ENCODE measurements at regions not wholly inside any gene's neighbourhood (a gene's known extent, or its start where the extent isn't known, plus 50 kb on each side); places are given as distances from the start of the nearest gene placed in this dataset.
"Not testable (repeated sequence)": the region's sequence is repeated elsewhere in the genome, so short reads cannot be mapped to it uniquely, and the experiment has no call there.

DNA sequence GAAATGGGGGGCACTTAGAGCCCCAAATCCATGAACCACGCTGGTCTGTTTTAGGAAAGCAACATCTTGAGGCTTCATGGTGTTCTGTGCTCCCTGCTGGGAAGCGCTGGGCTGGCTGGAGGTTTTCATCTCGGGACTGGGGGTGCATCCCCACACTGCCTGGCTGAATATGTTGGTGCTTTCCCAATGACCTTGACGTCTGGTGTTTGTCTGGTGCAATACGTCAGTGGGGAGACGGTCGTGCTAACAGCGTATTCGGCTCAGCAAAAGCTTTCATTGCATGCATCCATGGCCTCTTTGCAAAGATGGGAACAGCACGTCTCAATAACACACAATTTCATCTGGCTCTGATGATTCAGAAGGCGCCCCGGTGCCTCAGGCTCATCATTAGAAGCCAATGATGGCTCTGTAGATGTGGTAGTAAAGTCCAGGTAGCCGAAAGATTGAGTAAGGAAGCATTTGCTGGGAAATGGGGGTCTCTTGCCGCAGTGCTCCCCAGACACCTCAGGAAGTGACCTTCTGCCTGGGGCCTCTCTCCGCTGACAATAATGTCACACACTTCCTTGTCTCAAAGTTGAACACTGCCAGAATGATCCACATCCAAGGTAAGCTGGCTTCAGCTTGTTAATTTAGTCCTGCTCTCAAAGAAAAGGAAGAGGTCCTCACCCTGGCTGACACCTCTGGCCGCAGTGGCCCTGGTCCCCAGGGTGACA, 97.7 kb downstream of the ING1 start:
- no peak for DNase-seq (ENCODE audit: low read depth)

DNA sequence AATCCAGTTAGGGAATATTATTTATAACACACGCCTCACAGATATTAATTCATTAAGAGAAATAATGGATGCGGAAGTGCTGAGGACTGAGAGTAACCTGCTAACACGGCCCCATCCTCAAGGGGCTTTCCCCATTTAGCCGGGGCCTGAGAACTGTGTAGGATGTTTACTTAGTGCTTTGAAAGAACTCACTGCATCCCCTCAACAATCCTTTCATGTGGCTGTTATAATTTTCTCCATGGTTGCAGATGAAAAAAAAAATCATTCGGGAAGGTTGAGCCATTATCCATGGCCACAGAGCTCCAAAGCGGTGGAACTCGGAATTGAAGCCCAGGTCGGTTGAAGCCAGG, 98.2 kb downstream of the ING1 start:
- no peak for DNase-seq (ENCODE audit: low read depth)

DNA sequence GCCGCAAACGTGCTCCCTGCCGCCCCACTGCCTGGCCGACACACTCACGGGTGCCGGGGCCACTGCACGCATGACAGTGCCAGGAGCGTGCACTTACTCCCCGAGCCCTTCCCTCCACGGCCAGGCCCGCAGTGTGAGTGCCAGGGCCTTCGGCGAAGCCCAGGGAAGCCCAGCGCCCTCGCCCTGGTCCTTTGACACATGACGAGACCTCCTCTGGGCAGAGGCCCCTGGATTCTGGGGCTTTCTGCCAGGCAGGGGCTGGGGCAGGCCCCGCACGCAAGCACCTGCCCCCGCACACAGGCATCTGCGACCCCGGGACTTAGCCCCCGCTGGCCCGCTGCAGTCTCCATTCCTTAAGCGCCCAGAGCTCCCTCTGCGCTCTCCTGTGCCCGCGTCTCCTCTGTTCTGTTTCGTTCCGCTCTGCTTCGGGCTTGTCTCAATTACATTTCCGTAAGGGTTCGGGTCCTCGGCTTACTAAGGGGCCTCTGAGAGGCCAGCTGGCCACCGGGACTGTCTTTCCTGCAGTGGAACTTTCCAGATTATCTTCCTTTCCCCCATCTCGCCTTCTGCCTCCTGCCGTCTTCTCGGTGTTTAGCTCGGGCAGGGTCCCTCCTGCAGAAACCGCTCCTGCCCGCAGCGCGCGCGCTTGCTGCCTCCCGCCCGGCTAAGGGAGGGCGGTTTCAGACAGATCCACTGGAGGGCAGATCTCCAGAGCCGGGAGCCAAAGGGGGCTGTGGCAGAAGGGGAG, 98.8 kb downstream of the ING1 start:
- DNase-seq (ENCODE audit: low read depth) = no peak

DNA sequence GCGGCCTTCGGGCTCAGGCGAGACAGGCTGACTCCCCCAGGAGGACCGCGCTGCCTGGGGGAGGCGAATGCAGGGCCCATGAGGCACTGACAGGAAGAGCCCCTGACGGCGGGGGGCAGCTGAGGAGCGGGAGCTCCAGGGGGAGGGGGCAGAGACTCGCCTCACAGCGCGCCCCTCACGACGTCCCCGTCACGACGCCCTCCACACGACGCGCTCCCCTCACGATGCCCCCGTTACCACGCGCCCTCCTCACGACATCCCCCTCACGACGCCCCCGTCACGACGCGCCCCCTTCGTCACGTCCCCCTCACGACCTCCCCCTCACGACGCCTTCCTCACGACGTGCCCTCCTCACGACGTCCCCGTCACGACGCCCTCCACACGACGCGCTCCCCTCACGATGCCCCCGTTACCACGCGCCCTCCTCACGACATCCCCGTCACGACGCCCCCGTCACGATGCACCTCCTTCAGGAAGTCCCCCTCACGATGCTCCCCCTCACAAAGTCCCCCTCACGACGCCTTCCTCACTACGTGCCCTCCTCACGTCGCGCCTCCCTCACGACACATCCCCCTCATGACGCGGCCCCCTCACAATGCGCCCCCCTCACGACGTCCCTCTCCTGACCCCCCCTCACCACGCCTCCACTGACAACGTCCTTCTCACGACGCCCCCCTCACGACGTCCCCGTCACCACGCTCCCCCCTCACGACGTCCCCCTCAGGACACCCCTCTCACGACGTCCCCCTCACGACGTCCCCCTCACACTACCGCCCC, 99.6 kb downstream of the ING1 start:
- DNase-seq (ENCODE audit: low read depth) = no peak

DNA sequence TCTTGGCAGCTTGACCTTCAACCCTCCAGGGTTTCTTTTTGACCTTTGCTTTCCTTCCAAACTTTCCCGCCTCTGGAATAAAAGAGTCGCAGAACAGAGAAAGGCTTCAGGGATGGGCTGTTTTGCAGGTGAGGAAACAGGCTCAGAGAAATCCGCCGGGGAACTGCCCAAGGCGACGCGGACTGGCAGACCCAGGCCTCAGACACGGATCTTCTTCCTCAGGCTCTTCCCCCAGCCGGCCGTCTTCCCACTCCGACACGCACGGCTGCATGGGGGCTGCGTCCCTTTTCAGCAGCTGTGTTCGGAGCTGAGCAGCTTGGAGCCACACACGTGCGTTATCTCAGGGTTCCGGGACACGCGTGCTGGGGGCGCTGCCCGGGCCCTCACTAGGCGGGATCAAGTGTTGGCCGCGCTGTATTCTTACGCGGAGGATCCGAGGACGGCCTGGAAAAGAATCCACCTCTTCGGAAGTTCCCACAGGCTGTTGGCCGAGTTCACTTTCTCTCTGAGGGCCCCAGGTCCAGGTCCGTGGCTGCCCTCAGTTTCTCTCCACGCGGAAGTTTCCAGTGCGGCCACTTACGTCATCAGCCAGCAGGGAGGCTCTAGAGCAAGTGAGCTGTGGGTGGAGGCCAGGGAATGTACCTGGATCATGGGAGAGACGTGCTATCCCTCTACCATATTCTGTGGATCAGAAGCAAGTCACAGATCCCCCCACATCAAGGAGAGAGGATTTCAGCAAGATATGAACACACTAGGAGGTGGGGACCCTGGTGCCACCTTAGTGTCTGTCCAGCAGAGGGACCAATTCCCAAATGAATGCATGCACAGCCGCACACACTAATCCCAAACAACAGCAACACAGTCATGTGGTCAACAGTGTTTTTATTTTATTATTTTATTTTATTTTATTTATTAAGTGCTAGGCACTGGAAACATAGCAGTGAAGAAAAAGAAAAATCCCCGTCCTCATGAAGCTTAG, 100.4 kb downstream of the ING1 start:
- no peak for DNase-seq (ENCODE audit: low read depth)

DNA sequence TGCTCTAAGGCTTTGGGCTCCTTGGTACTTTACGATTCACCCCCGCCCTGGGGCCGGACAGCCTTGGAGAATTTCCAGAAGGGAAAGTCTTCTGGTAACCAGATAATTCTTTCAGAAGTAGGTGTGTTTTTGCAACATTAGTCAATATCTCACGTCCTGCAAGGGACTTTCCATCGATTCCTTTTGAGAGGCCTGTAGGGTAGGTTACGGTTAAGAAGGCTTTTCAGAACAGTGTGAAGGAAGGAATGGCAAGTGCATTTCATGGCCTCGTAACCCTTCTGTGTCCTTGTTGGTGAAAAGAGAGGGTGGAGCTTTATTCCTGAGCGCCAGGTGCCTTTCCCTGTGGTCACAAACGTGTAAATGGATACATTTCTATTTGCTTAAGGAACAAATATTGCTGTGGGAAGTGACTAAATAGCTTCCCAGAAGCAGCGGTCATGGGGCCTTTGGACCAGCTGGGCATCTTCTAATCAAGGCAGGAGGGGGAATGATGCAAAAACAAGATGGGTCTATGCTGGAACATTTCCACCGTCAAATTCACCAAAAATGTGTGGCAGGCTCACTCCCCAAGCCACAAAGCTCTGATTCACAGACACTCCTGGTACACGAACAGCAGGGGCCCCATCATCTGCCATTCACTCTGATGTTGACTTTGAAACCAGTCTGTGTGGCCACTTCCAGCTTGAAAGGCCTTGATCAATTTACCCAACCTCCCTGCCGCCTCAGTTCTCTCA, 99.2 kb downstream of the ANKRD10 start:
- no peak for DNase-seq (ENCODE audit: low read depth)

DNA sequence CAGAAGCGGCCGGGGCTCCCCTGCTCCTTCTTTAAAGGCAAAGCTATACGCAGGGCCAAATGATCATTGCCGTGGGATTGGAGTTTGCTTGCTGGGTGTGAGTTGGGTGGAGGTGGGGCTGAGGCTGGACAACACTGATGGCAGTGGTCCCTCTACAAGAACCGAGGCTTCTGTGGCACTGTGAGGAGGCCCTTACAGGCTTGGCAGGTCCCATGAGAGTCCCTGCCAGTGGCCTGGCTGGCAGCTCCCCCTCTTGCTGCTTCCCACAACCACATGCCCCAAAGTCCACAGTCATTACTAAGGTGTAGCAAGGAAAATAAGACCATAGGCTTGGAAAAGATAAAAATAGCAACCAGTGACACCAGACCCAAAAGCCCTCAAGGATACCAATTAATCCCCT, 98.4 kb downstream of the ANKRD10 start:
- no peak for DNase-seq (ENCODE audit: low read depth)

DNA sequence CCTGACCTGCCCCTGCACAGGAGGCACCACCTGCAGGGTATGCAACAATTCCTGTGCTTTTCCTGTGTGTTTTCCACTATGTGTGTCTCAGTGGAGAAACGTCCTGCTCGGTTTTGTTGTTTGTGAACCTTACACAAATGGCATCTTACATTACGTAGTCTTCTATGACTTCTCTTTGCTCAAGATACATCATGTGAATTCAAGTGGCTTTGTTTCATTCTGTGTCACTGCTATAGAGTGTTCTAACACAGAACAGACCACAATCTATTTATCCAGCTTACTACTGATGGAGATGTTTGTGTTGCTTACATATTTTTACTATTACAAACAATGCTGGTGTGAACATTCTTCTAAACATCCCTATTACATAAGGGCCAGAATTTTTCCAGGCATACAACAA, 97.7 kb downstream of the ANKRD10 start:
- DNase-seq (ENCODE audit: low read depth) = no peak

DNA sequence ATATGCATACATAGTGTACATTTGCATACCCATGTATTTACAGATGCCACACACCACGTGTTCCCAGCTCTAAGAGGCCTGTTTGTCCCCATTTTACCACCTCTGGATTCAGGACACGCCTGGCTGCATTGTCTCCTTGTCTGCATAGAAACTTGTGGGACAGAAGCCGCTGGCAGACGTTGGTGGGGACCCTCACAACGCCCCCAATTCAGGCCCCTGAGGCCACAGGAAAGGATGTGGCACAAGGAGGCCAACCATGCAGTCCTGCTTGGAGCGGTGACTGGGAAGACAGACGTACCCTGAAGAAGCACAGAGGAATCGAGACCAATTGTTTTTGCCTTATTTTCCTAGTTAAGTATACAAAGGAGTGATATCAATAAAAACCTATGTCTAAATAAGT, 96.1 kb downstream of the ANKRD10 start:
- DNase-seq (ENCODE audit: low read depth) = no peak

DNA sequence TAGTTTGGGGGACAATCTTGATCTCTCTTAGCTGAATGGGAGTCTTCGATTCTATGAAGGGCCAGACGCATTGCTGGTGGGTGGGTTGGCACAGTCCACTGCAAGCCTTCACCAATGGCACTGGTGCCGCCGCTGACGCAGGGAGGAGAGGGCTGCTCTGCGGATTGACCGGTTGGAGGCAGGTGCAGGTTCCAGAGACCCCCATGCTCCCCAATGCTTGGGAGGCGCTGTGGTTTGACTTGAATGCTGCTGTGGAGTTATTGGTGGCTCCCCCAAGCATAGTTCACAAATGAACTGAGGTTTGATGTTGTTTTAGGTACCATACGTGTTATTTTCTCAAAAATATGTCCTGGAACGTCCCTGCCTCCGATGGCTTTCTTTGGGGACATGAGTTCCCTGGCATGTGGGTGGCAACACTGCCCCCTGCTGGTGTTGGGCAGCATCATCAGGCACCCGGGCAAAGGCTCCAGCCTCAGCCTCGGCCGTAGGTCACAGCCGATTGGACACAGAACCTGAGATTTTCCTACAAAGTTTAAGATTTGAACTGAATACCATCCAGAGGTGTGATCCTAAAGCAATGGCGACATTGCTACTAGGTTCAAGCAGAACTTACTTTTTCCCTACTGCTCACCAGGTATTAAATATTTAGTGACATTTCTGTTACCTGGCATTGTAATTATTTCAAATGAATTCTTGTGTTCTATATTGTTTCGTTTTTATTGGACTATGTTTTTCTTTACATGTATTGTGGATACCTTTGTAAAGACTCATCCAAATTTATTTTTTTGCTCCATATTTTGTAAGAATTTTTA, 95.5 kb downstream of the ANKRD10 start:
- peak; percentile 68 for DNase-seq (ENCODE audit: low read depth)

DNA sequence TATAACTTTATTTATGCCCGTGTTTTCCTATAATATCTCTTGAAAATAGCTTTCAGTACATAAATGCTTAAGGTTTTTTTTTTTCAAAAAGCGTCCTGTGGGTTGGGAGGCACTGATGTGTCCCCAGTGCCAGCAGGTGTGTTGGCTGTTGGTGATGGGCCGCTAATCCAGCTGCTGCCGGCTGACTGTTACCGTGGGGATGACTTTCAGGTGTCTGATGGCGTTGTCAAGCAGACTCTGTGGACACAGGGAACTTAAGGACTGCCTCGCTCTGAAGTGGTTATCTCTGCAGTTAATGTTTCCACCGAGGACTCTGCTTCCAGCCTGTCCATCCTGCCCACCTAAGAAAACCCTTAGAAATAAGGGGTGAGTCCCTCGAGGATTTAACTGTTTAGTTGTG, 94.5 kb downstream of the ANKRD10 start:
- DNase-seq (ENCODE audit: low read depth) = no peak

DNA sequence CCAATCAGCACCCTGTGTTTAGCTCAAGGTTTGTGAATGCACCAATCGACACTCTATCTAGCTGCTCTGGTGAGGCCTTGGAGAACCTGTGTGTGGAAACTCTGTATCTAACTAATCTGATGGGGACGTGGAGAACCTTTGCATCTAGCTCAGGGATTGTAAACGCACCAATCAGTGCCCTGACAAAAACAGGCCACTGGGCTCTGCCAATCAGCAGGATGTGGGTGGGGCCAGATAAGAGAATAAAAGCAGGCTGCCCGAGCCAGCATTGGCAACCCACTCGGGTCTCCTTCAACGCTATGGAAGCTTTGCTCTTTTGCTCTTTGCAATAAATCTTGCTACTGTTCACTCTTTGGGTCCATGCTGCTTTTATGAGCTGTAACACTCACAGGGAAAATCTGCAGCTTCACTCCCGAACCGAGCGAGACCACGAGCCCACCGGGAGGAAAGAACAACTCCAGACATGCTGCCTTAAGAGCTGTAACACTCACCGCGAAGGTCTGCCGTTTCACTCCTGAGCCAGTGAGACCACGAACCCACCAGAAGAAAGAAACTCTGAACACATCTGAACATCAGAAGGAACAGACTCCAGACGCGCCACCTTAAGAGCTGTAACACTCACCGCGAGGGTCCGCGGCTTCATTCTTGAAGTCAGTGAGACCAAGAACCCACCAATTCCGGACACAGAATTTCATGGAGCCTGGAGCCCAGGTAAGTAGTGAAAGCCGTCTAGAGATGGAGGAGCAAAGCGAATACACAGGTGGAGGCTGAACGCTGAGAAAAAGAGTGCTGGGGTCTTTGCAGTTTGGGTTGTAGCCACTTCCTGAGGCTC, 92.8 kb downstream of the ANKRD10 start:
- not testable (repeated sequence) for DNase-seq (ENCODE audit: low read depth)

DNA sequence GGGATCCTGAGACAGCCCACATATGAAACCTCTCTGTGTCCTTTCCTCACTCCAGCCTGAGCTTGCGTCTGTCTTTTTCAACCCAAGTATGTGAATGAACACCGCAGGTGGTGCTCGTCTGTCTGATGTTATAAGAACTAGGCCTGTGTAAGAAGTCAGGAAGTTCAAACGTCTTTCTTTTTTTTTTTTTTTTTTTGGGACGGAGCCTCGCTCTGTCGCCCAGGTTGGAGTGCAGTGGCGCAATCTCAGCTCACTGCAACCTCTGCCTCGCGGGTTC, 92.3 kb downstream of the ANKRD10 start:
- DNase-seq (ENCODE audit: low read depth) = no peak

DNA sequence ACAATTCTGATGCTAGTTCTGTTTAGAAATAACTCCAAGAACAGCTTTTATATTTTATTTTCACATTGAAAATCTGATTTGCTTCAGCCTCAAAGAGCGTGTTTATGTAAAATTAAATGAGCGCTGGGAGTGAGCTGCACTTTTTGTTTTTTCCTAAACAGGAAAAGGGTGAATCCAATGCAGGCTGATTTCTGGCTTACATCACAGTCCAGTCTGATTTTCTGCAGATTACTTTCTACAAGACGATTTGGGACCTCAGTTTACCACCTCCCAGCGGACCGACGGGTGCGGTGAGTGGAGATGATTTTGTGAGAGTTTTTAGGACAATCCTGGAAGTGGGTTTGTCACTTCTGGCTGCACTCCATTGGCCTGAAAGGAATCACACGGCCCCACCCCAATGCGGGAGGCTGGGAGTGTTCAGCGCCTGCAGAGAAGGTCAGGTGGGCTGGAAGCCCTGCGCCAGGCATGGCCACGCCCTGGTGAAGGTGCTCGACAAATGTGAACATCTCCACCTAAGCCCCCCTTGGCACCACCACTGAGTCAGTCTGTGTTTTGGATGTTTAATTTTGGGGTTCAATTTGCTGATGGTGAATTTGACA, 90.1 kb downstream of the ANKRD10 start:
- no peak for DNase-seq (ENCODE audit: low read depth)

DNA sequence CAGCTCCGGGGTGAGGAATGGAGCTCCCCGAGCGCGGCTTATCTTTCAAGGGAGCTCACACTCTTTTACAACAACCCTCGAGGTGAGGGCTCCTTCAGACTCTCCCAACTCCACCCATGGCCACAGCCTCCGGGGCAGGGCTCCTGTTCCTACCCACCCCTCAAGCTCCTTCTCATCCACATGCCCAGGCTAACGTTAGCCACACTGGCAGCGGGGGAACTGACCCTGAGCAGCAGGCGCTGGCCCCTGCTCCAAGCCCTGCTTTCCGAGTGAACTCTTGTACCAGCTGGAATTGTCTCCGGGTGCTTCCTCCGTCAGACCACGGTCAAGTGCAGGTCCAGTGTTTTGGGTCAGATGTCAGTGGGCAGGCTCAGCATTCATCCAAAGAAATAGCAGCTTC, 89.4 kb downstream of the ANKRD10 start:
- no peak for DNase-seq (ENCODE audit: low read depth)

DNA sequence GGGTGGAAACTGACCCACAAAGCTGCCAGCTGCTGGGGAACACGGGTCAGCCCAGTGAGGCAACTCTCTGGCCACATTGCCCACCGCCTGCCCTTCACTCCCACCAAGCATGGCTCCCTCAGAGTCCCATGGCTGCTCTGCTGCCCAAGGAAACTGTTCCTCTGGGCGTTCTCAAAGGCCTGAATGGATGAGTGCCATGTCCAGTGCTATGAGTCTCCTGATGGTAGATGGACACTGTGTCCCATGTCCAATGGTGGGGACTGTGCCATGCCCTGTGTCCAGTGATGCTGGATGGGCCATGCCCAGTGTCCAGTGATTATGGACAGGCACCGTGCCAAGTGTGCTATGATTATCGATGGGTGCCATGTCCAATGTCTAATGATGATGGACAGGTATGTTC, 88.8 kb downstream of the ANKRD10 start:
- no peak for DNase-seq (ENCODE audit: low read depth)

DNA sequence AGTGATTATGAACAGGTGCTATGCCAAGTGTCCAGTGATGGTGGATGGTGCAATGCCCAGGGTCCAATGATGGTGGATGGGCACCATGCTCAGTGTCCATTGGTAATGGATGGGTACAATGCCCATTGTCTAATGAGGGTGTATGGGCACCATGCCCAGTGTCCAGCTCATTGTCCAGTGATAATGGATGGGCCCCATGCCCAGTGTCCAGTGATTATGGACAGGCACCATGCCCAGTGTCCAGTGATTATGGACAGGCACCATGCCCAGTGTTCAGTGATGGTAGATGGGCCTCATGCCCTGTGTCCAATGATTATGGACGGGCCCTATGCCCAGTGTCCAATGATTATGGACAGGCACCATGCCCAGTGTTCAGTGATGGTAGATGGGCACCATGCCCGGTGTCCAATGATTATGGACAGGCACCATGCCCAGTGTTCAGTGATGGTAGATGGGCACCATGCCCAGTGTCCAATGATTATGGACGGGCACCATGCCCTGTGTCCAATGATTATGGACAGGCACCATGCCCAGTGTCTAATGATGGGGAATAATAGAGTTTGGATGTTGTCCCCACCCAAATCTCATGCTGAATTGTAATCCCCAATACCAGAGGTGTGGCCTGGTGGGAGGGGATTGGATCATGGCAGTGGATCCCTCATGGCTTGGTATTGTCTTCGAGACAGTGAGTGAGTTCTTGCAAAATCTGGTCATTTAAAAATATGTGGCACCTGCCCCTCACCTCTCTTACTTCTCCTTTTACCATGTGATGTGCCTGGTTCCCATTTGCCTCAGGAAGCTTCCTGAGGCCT, 87.8 kb downstream of the ANKRD10 start:
- DNase-seq (ENCODE audit: low read depth) = no peak

All from stimulated activated CD8-positive, alpha-beta memory T cell treated with anti-CD3 and anti-CD28 coated beads, Interleukin-15, amount 100 ng/mL, for 24 hours (primary cell).